NCI-H345 treated with DMSO at 0.1 percent for 48 hours (cell line): ENCODE measurements at regions not wholly inside any gene's neighbourhood (a gene's known extent, or its start where the extent isn't known, plus 50 kb on each side); places are given as distances from the start of the nearest gene placed in this dataset.

Source experiments
- DNase-seq: peaks from one replicate; lab custom pipeline; 2025; ENCODE audit not compliant: unreplicated experiment; lab: John Stamatoyannopoulos, UW

- no peak for DNase-seq
Observed at GRCh38 chr2:164103271-164103670, 367.5 kb upstream of the FIGN start.

GRCh38 chr2:164102366-164102765 is 366.6 kb upstream of the FIGN start:
- DNase-seq = no peak

- DNase-seq = no peak
Observed at GRCh38 chr2:164091673-164092072, 355.9 kb upstream of the FIGN start.

- DNase-seq = no peak
Observed at GRCh38 chr2:164090533-164090932, 354.7 kb upstream of the FIGN start.

GRCh38 chr2:164084066-164084465 is 348.3 kb upstream of the FIGN start:
- DNase-seq = no peak

GRCh38 chr2:164080486-164080885 is 344.7 kb upstream of the FIGN start:
- no peak for DNase-seq

- no peak for DNase-seq
Observed at GRCh38 chr2:164079258-164079657, 343.4 kb upstream of the FIGN start.

- no peak for DNase-seq
Observed at GRCh38 chr2:164078421-164078820, 342.6 kb upstream of the FIGN start.

- DNase-seq = no peak
Observed at GRCh38 chr2:164073101-164074074, 337.6 kb upstream of the FIGN start.

- DNase-seq = peak; percentile 29
Observed at GRCh38 chr2:164069540-164069939, 333.7 kb upstream of the FIGN start.

GRCh38 chr2:164068063-164068462 is 332.3 kb upstream of the FIGN start:
- DNase-seq = no peak

- DNase-seq = peak; percentile 9
Observed at GRCh38 chr2:164066095-164066494, 330.3 kb upstream of the FIGN start.

GRCh38 chr2:164065038-164065437 is 329.2 kb upstream of the FIGN start:
- DNase-seq = no peak

- DNase-seq = peak; percentile 14
Observed at GRCh38 chr2:164061129-164061746, 325.4 kb upstream of the FIGN start.

GRCh38 chr2:164060031-164060430 is 324.2 kb upstream of the FIGN start:
- DNase-seq = no peak

- no peak for DNase-seq
Observed at GRCh38 chr2:164055623-164056022, 319.8 kb upstream of the FIGN start.

GRCh38 chr2:164054651-164055050 is 318.8 kb upstream of the FIGN start:
- DNase-seq = no peak

- no peak for DNase-seq
Observed at GRCh38 chr2:164053021-164053420, 317.2 kb upstream of the FIGN start.

- DNase-seq = no peak
Observed at GRCh38 chr2:164052006-164052405, 316.2 kb upstream of the FIGN start.

GRCh38 chr2:164048729-164049128 is 312.9 kb upstream of the FIGN start:
- DNase-seq = no peak

- no peak for DNase-seq
Observed at GRCh38 chr2:164046040-164046439, 310.2 kb upstream of the FIGN start.

GRCh38 chr2:164044622-164045021 is 308.8 kb upstream of the FIGN start:
- no peak for DNase-seq
